Stimulated activated CD4-positive, alpha-beta T cell treated with anti-CD3 and anti-CD28 coated beads, Interleukin-4, amount 100 ng/mL, for 48 hours (primary cell): ENCODE measurements at regions not wholly inside any gene's neighbourhood (a gene's known extent, or its start where the extent isn't known, plus 50 kb on each side); places are given as distances from the start of the nearest gene placed in this dataset.

Experiments
- DNase-seq, 2 donors: peaks; one replicate each; pipeline ENCODE4 v3.0.0-alpha.2; 2020; ENCODE audit warnings: low read depth in 2 of 2

DNA sequence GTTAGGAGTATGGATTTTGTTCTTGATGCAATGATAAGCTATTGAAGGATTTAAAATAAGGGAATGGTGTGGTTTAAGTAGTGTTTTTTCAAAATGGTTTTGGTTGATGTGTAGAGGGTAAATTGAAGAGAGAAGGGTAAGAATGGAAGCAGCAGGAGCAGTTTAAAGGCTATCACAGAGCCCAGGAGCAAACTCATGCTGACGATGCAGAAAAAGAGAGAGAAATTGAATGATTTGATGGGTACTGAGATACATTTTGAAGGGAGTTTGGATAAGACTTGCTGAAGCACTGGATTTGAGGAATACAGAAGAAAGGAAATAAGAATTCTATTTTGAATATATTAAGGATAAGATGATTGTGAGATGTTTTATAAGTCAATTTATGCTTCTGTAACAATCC lies 300.8 kb upstream of the LYPLAL1 start:
- DNase-seq: no peak

DNA sequence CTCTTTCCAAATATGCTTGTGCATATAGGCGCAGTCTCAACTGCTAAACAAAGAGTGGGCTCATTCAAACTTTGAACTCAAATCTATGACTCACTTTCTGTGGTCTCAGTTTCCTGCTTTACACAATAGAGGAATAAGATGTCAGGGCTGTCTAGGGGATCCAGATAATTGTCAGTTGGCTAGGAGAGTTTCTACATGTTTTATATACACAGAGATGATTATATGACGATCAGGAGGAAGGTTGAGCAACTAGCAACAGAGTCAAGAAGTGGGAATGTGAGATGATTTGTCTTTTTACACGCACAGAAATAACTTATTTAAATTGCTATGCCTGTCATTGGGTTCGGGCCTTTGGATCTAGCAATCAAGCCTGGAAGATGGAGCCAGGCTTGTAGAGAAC lies 299.4 kb upstream of the LYPLAL1 start:
- no peak for DNase-seq

DNA sequence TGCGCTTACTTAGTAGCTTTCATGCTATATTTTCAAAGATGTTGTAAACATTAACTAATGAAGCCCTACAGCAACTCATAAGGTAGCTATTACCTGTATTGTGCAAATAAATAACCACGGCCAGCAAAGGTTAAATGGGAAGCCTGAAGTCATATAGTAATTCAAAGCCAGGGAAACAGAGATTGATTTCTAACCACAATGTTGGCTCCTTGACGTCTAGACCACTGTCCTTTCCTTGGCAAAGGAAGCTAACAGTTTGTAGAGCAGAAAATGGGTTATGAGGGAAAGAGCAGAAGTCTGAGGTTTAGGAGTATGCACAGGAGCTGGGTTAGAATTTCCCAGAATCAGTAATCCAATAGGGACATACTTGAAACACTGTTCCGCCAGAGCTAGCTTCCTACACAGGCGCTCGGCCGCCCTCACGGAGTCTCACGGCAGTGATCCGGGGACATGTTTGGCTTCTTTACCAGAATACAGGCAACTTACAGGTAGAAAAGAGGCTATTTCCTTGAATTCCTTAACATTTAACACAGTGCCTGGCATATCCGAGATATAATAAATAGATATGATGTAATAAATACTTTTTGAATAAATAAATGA lies 298.8 kb upstream of the LYPLAL1 start:
- no peak for DNase-seq

DNA sequence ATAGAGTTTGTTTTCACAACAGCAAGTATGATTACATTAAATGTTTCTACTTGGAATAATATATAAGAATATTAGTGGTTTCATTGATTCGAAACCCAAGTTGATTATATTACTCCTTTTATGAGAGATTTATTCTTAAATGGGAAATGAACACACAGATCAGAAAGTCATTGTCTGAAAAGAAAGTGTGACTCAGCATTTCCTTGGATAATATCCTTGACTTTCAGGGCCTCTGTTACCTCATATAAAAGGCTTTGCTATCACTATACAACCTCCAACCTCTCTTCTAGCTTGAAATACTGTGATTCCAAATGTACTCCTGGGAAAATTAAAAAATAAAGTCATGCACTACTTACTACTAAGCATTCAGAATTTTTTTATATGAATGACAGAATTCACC lies 295.3 kb upstream of the LYPLAL1 start:
- no peak for DNase-seq

DNA sequence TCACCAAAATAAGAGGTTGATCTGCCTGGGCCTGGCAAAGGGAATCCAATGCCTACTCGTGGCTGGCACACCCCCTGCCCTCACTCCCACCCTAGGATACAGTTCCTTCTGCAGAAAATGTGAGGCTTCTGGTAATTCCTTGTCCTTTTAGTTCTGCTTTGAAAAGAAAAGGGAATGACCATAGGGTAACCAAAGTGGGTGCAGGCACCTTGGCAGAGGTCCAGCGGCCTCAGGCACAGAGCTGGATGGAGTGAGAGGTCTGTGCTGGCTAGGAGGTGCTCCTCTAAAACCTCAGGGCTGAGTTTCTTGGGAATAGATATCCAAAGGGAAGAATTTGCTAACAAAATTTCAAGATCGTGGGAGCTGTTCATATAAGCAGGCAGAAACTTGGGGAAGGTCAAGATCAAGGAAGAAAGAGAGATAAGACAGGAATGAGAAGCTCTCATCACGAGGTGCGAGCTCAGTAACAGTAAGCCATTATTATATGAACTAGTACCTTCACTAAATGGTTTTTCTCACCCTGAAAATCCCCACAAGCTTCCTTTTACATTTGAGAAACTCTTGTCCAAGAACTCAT lies 293.1 kb upstream of the LYPLAL1 start:
- DNase-seq: no peak

DNA sequence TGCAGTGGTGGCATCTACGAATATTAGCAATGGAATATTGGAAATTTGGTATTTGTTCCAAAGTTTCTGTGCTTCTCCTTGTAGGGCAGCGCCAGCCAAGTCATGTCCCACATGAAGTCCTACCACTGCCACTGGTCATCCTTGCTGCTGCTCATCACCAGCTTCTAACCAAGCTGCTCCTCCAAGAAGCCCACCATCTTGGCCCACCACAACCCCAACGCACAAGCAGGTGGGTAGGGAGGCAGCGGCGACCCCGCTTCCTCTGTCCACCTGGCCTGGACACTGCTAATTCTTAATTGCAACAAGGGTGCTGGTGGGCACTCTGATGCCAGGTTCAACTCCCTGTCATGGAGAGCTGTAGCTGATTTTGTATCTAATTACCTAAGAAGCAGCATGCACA lies 291.2 kb upstream of the LYPLAL1 start:
- DNase-seq: no peak

DNA sequence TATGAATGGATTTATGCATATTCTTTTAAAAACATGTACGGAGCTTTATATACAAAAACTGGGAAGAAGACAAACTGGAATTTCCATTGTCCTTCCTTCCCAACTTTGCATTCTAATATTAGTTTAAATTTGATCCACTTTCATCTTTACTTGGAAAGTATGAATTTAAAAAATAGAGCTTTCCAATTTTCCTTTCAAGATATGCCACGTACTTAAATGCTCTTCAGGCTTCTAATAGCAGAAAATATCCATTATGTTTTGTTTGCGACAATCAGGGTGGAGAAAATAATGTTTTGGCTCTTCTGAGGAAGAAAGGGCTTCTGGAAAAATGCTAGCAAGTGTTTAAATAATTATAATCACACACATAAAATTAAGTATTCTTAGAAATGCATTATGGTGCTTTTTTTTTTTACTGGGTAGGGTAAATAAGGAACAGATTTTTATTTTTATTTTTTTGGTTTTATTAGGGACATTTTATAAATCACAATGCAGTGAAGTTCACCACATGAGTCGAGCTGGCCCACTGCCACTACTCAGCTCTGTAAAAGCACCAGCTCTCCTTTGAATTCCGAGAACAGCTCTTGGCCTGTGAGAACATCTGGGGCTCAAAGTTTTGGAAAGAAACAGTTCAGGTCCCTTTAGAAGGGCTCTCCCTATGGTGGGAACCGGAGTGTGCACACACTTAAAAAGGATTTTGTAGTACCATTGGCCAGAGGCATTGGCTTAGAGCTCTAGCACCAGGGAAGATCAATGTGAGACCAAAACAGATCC lies 287.4 kb upstream of the LYPLAL1 start:
- DNase-seq: no peak

DNA sequence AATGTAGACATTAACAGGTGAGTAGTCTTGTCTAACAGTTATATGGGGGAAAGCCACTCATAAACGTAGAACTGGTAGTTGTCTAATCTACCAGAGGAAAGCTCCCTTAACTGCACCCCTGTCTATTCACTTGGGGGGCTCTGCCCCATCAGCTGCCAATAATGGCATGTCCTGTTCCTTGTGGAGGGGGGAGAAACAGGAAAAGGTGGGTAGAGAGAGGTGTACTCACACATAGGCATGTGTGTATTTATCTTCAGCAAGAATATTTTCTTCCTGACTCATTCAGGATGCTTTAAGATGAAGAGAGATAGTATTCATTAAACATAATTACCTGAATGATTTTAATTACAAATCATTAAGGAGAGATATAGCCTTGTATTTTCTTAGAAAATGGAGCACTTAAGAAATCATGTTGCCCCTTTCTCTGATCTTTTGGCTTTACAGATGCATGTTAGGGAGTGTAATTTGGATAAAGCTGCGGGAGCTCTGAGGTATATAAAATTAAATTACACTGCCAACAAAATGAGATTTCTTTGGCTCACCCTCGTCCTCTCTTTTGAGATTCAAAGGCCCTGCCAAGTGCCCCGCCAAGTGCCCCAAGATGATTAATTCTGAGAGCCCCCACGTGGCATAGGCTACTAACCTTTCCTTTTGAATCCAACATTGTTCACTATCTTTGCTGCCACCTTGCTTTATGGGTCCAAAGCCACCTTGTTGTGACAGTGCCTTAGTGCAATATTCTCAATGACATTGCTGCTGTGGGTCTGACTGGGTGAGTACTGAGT lies 286.3 kb upstream of the LYPLAL1 start:
- DNase-seq: no peak

DNA sequence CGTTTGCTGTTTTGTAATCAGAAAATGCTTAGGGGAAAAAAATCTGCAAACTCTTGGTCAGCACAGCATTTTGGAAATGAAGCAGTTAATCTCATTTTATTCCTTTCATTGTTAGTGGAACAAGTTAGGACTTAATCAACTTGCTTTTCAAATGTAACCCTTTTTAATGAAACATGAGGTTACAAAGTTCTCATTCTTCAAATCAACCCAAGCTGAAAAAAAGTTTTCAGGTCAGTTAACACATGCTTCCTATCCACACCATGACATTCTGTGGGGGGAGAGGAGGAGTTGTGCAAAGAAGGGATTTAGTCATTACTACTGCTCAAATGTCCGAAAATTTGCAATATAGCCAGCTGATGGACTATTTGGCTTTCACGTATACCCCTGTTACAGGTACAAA lies 283.2 kb upstream of the LYPLAL1 start:
- DNase-seq: no peak

DNA sequence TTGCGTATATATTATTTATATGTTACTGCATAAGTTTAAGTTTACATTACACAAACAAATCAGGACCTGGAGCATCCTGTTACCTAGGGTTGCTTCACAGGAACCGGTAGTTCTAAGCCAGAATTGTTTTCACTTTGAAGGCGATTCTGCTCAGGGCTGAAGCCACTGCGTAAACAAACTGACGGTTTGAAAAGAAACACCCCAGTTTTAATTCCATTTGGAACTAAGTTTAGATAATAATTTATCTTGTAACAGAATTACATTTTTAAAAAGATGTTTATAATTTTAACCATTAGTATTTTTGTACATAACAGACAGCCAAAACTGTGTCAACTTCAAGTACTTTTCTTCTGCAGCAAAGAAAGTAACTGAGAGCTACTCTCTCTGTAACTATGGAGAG lies 282.1 kb upstream of the LYPLAL1 start:
- DNase-seq: no peak

DNA sequence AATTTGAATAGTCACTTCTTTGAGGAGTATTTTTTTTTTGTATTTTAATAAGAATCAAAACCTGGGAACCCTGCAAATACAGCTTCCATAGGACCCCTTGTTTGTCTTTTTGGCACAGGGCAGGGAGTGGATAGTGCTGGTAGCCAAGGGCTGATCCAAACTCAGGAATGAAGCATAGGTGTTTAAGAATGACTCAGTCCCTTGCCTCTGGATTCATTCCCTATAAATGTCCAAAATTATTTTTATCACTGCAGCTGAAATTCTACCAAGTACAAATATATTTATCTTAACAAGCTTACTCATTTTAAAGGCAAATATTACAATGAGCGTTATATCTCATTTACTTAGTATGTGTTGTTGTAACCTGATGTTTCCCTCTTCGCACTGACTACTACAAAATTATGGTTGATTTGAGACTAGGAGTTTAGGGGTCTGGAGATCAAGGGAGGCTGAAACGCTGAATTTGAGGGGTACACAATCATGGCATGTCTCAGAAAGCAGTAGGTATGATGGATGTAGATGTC lies 278.6 kb upstream of the LYPLAL1 start:
- DNase-seq: no peak

DNA sequence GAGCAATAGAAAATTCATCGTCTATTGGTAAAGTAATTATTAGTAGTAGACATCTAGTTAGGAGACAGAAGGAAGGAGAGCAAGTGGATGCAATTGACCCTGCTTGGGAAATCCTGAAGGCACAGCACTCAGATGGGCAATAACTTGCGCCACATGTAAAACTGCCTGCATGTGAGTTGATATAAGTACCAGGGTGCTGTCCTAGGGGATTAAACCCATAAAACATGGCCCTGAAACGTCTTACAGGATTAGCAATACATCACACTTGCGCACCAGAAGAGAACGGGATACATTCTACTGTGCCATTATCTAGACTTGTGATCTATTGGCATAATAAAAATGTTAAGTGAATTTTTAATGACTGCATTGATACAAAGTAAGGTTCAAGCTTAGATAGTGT lies 277.5 kb upstream of the LYPLAL1 start:
- no peak for DNase-seq

DNA sequence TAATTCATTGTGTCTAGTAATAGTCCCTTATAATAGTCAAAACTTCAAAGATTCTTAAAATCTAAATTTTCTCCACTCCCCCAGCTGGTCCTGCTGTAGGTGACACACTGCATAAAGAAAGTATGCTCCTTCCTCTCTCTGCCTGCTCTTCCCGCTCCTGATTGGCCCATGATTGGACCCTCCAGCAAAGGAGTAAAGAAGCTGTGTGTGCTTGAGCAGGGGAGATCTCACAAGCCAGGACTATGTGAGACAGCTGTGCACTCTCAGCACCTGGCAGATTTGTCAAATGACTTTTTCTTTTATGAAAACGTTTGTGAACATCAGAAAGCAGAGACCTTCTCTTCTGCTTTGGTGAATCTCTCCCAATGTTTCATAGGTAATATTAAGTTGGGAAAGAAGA lies 274.8 kb upstream of the LYPLAL1 start:
- no peak for DNase-seq

DNA sequence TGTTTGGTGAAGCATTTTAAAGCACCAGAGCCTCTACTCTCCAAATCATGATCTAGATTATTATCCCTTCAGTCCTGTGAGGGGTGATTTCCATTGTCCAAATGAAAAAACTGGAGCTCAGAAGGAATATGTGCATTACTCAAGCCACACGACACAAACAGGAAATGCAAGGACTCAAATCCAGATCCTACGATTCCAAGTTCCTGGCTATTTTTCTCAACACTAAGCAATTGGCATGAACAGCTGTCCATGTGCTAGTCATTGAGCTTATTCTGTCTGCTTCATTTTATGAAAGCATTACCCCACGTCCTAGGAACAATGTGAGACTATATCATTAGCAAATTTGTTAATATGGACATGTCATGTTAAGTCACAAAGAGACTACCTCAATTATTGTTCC lies 273.1 kb upstream of the LYPLAL1 start:
- no peak for DNase-seq

DNA sequence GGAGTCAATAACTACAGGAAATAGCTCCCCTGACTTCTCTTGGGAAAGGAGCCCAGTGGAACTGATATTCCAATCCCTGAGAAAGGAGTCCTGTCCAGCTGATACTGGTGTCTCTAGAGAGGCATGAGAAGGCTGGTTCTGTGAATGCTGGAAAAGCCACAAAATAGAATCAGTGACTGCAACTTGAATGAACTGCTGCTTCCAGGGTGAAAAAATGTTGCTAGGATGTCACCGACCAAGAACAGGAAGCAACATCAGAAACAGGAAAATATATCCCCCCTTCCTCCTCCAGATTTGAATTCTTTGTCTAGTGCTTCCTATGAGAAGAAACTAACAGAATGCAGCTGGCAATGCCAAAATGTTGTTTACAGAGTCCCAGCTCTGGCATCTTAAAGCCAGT lies 269.3 kb upstream of the LYPLAL1 start:
- no peak for DNase-seq

DNA sequence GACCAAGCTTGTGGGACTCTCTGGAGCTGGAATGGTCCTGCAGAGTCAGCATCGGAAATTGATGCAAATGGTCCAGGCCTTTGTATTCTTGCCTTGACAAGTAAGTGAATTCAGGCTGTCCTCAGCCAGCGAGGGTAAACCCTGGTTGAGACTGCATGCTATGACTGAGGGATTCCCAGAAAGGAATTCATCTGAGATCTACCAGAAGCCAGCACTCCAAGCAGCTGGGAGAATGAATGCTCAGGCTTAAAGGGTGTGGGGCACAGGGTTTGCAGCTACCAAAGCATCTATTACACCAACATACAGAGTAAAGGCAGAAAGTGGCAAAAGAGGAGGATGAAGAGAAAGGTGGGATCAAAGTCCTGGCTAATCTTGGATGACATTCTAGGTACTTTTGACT lies 257.0 kb upstream of the LYPLAL1 start:
- DNase-seq: no peak

DNA sequence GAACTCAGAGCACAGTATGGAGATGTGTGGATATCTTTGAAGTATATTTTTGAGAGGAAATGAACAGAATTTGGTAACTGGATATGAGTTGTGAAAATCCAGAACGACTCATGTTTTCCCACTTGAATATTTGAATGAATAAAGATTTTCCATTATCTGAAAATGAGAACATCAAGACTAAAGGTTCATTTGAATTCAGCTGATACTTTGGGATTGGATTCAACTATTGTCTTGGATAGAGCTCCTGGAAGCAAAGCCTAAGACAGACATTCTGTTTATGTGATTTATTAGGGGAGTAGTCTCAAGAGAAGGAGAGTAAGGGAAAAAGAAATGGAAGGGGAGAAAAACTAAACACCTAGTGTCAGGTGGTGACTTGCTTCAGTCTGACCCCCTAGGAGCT lies 256.0 kb upstream of the LYPLAL1 start:
- no peak for DNase-seq

DNA sequence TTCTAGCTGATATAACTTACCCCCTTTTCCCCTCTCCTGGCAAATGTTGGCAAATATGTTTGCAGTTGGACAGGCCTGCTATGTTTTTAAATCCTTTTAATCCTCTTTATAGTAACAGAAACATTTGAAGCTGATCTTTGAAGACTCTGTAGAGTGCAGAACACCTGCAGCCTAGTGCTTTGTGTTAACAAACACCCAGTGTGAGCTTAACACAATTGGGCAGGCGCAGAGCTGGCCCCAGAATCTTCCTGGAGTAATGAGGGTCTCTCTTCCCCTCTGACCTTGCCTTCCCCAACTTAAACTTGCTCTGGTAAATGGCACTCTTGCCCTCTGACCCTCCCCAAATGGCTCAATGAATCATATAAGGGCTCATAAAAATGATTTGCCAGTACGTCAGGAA lies 247.9 kb upstream of the LYPLAL1 start:
- DNase-seq: no peak

DNA sequence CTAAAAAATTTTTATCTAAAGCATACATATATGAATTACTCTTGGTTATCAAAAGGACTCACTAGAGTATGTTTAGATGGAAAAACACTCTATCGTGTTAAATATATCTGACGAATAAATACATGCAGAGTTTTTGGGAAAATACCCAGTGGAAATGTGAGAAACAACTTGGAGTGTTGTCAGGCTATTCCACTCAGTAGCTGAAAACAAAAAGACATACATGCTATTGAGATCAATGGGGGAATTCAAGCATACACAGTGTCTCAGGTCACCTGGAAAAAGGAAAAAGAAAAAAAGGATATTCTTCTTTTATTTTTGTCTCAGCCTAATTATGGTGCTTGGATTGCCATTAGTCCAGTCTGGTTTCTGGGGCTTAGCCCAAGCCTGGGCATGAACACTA lies 247.0 kb upstream of the LYPLAL1 start:
- DNase-seq: no peak

DNA sequence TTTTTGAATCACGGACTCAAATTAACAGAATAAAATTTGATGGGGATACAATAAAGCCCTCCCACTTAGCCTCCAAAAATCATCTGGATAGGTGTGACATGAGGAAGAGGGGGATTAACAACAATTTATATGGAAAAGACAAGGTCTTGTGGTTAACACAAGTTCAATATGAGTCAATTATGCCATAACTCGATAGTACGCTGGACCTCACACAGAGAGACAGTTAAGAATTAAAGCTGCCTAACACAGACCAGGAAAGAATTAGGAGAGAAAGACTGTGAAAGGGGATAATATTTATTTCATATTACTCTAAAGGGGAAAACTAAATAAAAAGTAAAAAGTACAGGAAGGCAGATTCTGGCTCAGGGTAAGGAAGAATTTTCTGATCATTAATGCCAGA lies 243.7 kb upstream of the LYPLAL1 start:
- no peak for DNase-seq

DNA sequence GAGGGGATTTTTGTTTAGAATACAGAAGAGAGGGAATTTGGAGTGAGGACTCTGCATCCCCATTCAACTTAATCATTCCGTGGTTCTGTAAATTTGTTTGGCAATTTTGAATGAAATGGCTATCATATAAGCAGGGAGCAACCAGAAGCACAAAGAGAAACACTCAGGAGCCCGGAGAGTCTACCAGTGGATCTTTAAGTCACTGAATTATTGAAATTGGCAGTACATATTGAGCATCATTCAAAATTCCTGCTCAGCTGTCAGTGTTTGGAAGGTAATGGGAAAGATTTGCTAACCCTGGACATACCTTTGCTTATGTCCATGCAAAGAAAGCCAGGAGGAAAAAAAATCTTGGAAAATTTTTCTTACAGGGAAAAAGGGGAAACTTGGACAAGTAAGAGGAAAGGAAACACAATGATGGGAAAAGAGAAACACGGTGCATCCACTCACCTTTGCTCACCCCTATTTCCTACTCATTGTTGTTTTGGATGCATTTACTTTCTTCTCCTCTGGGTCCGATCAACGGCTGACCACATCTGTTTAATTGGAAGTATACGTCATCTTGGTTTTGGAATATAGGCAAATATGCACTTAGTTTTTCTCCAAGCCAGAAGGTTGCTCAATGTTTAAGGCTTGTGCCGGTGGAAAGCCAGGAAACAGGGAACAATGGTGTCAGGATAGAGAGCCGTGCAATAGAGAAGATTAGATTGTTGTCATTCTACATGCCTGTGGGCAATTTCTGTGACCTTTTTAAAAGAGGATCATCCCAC lies 243.0 kb upstream of the LYPLAL1 start:
- DNase-seq: no peak

DNA sequence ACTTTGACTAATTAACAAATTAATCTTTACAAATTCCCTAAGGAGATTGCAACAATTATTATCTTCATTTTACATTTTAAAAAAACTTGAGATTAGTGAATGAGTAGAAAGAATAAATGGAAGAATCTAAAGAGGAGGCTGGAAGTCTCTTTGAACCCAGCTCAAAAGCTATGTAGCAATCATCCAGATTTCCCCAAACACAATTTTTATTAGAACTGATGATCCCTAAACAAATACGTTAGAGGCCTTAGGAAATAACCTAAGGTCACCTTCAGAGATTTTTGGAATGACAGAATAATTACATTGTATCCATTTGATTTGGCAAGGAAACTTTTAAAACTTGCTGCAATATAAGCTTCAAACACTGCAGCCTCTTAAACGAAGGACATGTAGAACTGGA lies 242.4 kb upstream of the LYPLAL1 start:
- no peak for DNase-seq
